NT2/D1 (cell line): ENCODE measurements at regions not wholly inside any gene's neighbourhood (a gene's known extent, or its start where the extent isn't known, plus 50 kb on each side); places are given as distances from the start of the nearest gene placed in this dataset.

Experiments used
- SUZ12 ChIP-seq: IDR thresholded peaks from 2 replicates; pipeline ENCODE4 v1.6.1; 2011; ENCODE audit not compliant: insufficient read length, insufficient read depth; ENCODE audit errors: extremely low read depth
- YY1 ChIP-seq: IDR thresholded peaks from 2 replicates; pipeline ENCODE4 v1.6.1; 2011; ENCODE audit not compliant: insufficient read length, insufficient read depth
- ZNF274 ChIP-seq: IDR thresholded peaks from 2 replicates; pipeline ENCODE4 v1.6.1; 2011; ENCODE audit warnings: mild to moderate bottlenecking, low read depth, low read length

GRCh38 chr3:13241621-13242363 lies 168.6 kb upstream of the IQSEC1 start:
- TF ChIP-seq YY1 (no peak), ZNF274 (no peak), SUZ12 (no peak)
